T-helper 9 cell (primary cell): ENCODE measurements at regions not wholly inside any gene's neighbourhood (a gene's known extent, or its start where the extent isn't known, plus 50 kb on each side); places are given as distances from the start of the nearest gene placed in this dataset.

Source experiments
- DNase-seq: peaks from one replicate; pipeline ENCODE4 v3.0.0-alpha.2; 2020

DNA sequence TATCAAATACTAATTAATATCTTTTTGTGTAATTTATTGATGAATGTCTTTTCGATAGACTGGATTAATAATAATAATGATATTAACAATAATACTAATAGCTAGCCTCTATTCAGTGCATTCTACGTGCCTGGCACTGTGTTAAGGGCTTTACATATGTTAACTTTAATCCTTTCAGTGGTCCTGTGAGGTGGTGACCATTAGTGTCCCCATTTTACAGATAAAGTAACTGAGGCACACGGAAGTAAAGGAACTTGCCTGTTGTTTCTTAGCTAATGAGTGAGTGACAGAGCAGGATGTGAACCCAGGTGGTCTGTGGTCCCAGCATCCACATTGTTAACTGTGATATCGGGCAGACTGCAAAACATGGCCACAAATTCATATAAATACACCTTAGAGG, 335.7 kb upstream of the PROX1 start:
- DNase-seq = no peak

DNA sequence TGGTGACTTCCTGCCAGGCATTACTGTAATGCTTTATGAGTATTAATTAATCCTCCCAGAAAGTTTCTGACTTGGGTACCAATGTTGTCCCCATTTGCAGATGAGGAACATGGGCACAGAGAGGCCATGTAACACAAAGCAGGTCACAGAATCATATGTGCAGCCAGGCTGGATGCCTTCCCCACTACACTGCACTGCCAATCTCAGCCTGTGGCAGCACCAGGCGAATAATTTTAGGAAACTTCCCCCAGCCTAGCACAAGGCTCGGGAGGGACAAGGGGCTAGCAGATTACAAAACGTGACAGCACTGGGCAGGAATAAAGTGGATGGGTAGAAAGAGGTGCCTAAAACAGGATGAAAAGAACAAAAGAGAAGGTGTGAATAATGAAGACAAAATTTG, 331.7 kb upstream of the PROX1 start:
- no peak for DNase-seq

DNA sequence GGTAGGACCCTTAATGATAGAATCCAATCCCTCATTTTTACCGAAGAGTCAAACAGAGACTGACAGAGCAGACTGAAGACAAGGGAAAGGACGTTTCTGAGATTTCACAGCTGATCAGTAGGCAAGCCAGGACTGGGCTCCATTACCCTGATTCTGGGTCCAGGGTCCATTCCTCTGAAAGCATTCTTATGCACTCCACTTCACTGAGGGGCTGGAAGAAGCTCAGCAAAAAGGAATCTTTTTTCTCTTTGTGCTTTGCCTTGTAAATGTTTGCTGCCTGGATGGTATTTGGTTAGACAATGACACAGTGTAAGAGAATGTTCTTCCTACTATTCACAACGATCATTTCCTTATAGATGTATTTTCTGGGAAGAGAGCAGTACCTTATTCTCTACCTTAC, 331.3 kb upstream of the PROX1 start:
- DNase-seq = no peak

DNA sequence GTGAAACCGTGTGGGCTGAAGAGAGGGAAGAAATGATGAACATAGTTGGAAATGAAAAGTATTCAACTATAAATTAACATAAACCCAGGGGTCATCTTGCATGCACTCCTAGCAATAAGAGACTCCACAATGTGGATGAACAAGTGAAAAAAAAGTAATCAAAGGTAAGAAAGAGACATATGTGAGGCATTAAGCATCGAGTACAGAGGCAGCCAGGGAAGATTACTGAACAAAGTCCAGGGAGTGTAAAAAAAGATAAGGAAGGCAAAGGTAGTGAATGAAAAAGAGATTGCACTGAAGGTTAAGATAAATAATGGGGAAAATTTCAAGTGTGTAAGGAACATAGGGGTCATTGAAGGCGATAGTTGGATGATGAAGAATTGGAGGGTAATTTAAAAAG, 330.8 kb upstream of the PROX1 start:
- no peak for DNase-seq

DNA sequence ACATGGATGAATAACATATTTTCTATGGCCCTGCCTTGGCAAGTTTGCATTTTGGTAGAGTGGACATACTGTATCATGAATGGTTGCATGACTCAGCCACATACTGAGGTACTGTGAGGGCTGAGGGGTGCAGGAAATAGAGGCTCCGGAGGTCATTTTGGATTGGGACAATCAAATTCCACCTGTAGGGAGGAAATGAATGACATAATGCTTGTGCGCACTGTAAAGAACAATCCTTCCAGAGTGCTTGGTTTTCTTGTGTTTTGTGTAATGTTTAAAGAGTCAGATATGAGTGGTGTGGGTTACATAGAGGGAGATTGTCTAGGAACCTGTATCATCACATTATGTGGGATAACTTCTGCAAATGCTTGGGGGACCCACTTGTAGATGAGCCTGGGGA, 329.9 kb upstream of the PROX1 start:
- no peak for DNase-seq

DNA sequence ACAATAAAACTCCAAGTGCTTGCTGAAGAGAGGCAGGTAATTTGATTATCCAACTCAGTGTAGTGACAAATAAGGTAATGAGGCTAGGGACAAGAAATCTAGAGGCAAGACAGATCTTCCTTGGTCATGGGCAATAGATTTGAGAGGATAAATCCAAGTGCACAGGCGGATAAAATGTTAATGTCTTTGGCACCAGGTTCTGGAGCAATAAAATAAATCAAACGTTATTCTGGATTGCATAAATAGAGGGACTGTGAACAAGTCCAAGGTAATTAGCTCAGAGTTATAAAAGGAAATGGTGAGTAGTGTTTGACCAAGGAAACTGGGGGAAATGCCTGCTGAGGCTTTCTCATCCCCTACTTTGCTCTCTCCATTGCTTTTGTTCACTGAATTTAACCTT, 329.3 kb upstream of the PROX1 start:
- no peak for DNase-seq

DNA sequence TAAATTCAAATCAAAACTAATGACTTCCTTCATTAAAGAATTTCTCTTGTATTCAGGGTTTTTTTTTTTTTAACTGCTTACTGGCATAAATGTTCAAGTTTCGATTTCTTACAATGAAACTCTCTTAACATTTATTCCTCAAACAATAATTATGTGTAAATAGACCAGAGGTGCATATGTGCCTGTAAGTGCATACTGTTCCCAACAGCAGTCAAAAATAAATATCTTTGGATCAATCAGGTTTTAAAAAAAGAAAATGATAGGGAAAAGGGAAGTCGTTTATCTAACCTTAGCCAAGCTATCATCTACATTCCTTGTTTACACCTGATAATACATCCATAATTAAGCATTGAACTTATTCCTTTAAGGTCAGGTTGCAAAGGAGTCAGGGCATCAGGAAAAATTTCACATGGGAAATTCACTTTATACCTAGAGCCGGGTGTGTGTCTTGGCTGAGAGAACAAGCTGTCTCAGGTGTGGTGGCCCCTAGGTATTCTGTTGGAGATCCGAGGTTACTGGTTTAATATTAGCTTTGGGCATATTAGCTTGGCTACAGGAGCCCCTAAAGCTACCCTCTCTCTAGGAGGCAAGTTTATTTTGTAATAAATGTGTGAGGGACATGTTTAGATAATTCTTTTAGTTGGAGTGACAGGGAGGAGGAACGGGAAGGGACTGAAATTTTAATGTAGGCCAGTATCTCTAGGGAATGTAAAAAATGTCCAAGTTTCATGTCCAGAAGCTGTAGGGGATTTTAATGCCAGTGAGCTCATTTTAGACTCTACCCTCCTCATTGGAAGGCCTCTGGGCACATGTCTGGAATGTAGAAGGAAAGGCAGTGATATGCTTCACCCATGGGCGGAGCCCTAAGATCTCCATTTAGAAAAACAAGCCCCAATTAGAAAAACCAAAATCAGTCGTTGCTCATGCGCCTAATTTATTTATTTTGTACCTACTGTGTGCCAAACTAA, 327.9 kb upstream of the PROX1 start:
- DNase-seq = no peak

DNA sequence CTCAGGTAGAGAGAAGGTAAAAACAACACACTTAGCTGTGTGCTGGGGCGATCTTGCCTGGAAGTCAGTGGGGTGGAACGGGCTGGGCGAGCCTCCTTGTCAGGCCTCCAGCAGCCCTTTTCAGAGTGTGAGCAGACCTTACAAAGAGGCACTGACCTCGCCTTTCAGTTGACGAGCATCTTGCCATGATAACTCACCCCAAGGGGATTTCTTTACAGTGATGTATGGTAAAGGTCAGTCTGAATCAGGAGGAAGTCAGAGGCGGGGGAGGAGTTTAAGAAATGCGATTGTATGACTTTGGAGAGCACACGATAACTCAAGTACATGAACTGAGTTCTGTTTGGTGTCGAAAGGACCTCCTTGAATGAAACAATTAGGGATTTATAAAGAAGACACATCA, 326.5 kb upstream of the PROX1 start:
- no peak for DNase-seq

DNA sequence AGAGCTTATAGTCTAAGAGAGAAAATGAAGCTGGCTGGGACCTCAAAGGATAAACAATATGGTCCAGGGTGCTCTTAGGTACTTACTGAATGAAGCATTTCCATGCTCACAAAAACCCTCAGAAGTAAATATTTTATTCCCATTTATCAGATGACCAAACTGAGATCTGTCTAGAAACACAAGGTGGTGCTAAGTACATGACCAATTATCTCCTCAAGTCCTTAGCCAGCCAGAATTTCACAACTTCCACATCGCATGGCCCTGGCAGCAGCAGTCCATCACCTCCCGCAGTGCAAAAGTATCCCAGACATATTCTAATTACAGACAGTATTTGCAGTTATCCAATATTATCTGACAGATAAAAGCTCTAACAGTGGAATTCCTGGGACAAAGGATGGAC, 321.7 kb upstream of the PROX1 start:
- no peak for DNase-seq

DNA sequence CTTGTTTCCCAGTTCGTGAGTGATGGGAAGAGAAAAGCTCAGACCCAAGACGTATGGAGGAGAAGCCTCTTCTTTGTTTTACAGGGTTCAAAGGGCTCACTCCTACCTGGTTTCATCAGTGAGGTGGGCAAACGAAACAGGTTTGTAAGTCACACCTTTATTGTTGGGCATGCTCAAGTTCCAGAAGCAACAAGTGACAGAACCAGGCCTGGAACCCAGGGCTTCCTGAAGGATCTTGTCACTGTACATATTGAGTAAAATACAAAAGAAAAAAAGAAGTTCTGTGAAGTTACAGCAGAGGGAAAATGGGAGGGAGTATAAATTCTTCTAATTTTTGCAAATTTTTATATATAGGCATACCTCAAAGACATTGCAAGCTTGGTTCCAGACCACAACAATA, 320.9 kb upstream of the PROX1 start:
- no peak for DNase-seq

DNA sequence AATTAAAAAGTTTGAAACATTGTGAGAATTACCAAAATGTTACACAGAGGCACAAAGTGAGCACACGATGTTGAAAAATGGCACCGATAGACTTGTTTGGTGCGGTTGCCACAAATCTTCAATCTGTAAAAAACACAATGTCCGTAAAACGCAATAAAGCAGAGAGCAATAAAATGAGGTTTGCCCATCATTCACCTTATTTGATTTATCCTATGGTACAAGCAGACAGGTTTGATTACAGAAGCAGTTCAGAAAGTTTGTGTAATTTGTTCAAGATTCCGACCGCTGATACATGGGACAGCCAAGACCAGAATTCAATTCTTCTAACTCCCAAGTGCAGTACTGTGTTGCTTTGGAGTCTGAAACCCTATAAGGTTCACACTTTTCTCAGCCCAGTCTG, 318.3 kb upstream of the PROX1 start:
- no peak for DNase-seq

DNA sequence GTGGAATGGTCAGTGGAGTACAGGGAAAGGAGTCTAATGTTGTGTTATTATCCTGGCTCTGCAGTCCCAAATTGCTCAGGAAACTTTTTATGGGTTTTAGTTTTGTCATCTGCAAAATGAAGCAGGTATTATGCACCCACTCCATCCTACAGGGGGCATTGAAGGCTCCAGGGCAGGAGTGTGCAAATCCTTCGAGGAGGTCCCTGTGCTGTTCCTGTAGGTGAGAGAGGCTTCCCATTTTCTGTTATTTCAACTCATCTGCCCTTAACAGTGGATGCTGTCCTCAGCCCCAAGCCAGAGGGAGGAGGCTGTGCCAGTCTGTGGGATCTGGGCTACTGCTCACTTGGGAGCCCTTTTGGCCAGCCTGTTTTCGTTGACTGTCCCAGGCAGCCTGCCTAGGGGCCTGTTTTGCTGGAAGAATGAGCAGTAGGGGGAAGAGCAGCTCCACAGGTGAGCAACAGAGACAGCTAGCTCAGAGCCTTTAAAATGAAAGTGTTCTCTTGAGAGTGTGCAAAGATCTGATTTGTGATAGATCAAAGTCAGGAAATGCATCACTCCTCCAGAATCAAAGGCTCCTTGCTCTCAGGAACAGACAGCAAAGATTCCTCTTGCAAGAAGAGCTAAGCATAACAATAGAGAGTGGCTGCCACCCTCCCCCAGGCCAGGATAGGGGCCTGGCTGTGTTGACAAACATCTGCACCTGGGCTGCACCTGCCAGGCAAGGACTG, 317.6 kb upstream of the PROX1 start:
- DNase-seq = no peak

DNA sequence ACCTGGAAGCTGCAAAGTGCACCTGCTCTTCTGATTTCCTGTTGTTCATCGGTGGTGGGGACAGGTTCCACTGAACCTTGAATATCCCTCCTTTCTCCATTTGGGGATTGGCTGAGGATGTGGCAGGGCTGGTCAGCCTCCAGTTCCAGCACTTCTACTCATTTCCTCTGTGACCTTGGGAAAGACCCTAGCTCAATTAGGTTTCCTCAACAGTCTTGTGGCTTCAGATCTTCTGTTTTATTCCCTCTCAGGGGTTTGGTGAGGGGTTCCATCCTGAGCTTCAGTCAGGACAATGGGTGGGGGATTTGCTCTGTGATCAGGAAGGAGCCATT, 317.1 kb upstream of the PROX1 start:
- no peak for DNase-seq

DNA sequence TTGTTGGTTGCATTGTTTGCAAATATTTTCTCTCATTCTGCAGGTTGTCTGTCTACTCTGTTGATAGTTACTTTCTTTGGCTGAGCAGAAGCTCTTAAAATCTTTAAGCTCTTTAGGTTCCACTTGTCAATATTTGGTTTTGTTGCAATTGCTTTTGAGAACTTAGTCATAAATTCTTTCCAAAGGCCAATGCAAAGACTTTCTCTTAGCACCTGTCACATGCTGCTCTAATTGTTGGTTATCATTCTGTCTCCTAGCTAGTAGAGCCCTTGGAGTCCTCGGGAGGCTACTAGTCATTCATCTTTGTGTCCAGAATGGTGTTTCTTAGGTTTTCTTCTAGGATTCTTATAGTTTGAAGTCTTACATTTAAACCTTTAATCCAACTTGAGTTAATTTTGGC, 312.7 kb upstream of the PROX1 start:
- no peak for DNase-seq

DNA sequence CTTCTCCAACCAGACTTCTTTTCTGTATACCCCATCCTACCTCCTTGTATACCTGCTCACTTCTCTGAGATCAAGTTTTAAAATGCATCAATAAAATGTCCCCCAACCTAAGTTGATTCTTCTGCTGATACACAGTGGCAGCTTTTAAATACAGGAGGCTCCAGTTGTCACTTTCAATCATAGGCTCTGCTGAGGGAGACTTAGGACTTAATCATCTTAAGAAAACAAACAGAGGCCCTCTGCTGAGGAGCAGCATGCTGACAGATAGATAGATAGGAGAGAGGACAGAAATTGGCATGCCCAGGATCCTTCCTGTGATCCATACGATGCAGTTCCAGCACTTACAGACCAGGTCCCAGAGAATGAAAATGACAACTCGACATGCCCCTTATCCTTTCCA, 311.0 kb upstream of the PROX1 start:
- DNase-seq = no peak

DNA sequence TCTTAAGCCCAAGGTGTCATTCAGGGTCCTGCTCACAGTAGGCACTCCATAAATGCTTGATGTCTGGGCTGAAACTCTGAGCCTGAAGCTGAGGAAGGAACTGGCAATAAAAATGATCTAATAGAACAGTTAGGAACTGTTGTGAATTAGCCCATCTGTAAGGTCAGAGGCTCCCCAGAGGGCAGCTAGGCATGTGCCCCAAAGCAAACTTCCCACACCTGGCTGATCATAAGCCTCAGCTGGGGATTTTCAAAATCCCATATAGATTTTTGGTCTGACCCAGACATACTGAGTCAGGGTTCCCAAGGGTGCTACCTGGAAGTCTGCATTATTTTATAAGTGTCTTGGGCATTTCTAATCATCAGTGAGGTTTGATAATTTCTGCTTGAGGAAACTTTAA, 309.4 kb upstream of the PROX1 start:
- DNase-seq = no peak

DNA sequence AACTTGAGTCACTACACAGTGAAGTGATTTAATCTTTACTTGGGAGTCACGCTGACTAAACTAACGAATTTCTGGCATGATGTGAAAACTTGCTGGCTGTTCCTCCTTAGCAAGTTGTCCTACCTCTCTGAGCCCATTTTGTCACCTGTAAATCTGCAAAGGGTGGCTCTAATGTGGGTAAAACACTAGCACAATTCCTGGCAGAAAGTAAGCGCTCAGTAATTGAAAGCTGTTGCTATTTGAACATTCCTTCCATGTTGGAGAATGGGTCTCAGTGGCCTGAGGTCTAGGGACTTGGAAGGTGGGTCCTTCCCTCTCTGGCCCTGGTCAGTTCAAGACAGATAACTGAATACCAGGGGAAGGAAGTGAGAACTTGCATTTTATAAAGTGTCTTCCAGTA, 309.0 kb upstream of the PROX1 start:
- no peak for DNase-seq

DNA sequence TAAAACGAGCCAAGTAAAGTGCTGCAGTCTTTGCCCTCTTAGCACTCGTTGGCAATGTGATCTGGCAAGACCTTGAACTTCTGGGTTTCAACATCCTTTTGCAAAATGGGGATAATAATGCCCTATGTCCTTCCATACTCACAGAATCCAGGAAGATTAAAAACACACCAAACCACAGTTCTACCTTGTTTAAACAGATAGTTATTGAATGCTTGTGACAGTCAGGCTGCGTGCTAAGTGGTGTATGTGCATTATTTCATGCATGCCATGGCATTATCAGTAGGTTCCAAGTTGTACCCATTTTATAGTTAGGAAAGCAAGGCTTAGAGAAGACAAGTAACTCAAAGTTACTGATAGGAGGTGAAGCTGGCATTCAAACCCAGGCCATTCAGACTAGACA, 308.6 kb upstream of the PROX1 start:
- DNase-seq = no peak

DNA sequence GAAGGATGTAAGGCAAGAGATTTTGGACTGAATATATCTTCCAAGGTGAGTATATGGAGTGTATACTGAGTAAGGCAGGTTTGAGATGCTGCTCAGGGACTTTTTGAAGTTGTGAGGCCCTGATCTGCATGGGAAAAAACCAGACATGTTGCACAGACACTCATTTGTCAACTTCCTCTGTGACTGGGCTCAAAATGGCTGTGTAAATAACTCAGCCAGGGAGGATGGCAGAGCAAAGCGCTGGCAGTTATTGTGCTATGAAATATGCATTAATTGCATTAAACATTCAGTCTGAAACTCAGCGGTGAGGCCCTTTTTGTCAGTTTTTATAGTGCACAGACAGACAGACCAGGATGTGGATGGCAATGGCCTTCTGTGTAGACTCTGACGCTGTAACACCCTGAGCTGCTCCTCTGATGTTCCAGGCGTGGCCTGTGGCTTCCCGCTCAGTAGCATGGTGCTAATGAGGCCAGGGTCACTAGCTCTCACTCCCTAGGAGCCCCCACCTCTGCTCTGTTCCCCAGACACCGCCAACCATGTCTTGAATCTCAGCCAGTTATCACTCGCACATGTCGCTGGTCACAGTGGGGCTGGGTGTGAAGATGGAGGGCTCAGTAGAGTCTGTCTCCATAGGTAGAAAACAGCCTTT, 307.0 kb upstream of the PROX1 start:
- no peak for DNase-seq

DNA sequence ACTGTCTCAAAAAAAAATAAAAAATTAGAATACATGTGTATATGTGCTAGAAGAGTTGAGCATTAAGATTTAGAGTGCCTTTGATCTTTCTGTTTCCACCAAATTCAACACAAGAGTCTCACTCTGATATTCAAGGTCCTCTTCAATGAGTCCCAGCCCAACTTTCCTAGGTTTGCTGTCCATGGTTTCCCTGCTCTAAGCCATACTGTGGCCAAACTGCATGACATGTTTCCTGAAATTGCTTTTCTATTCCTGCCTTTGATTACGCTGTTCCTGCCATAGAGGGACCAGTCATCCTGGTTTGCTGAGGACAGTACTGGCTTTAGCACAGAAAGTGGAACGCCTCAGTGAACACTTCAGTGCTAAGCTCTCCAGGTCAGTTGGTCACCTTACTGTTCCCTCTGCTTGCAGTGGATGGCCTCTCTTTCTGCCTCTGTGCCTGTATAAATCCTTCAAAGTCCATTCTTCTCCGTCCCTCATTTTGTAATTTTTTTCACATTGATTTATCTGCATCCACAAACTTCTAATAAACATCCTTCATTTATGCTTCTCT, 305.9 kb upstream of the PROX1 start:
- DNase-seq = no peak

DNA sequence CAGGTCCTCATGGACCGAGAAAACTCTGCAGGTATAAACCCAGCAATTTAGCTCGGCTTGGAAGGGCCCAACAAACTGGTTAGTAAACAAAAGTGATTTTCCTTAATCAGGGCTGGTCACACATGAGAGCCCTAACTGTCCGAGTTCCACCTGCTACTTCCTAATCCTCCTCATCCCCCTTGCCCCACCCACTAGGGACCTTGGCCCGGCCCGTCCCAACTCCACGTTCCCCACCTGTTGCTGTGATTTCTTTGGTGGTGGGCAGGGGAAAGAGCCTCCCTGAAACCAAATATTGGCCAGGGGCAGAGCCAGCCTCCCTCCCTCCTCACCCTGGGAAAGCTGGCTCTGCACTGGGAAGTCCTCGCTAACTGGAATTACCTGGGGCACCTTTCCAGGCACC, 304.2 kb upstream of the PROX1 start:
- DNase-seq = no peak

DNA sequence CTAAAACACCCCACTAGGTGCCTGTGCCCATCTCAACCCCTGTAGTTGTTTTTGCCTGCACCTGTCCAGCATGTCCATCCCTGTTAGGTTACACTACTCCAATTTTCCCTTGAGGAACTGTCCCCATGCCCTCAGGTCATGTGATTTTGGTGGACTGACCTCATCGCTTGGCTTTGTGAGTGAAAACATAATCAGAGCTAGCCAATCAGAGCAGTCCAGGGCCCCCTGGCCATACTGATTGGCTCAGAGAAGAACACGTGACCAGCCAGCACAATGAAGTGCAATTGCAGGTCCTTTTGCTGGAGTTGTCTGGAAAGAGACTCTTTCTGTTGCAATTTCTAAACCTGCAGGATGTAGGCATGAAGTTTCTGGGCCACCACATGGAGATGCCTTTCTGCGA, 303.3 kb upstream of the PROX1 start:
- DNase-seq = no peak

DNA sequence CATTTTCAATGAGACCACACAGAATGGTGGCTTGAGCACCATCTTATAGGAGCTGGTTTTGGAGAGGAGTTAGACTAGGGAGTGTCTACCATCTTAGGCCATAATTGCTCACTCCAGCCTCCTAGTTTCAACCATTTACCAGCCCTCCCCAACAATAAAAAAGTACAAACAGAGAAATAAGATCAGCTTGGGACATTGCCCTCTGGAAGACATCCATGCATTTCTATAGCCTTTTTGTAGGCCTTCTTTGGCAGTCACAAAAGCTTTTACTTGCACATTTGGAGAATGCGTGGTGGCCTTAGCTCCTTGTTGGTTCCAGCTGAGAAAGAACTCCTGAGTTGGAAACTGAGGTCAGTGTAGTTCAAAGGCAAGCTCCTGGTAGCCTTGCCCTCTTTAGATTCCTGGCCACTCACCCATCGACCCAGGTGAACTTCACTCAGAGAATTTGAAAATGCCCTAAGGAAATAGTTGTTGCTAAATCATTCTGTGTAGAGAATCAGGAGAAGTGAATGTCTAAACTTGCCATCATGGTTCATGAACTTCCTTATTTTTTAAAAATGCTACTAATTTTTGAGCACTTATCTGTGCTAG, 301.7 kb upstream of the PROX1 start:
- no peak for DNase-seq
